GM23248 (cell line): ENCODE measurements at regions not wholly inside any gene's neighbourhood (a gene's known extent, or its start where the extent isn't known, plus 50 kb on each side); places are given as distances from the start of the nearest gene placed in this dataset.

Source experiments
- EZH2 ChIP-seq: fragments of 200-600 bp; sonication (generic); IDR thresholded peaks from 2 replicates; pipeline ENCODE4 v1.6.1; 2018; ENCODE audit warnings: antibody characterized with exemption, mild to moderate bottlenecking; ENCODE audit not compliant: insufficient read depth, poor library complexity, severe bottlenecking
- EZH2phosphoT487 ChIP-seq: fragments of 200-600 bp; sonication (generic); IDR thresholded peaks from 2 replicates; pipeline ENCODE4 v1.6.1; 2018; ENCODE audit warnings: antibody characterized with exemption, moderate library complexity, mild to moderate bottlenecking, low read depth; ENCODE audit not compliant: insufficient read depth

- TF ChIP-seq EZH2: no peak
- TF ChIP-seq EZH2phosphoT487: no peak
Observed at GRCh38 chr5:26518065-26518464, 520.3 kb downstream of the CDH9 start.
